CD4-positive, alpha-beta T cell treated with Interleukin-15 for 4 hours (primary cell): ENCODE measurements at regions not wholly inside any gene's neighbourhood (a gene's known extent, or its start where the extent isn't known, plus 50 kb on each side); places are given as distances from the start of the nearest gene placed in this dataset.

Source experiments
- DNase-seq: peaks from one replicate; pipeline ENCODE4 v3.0.0-alpha.2; 2020; ENCODE audit warnings: low spot score

DNA sequence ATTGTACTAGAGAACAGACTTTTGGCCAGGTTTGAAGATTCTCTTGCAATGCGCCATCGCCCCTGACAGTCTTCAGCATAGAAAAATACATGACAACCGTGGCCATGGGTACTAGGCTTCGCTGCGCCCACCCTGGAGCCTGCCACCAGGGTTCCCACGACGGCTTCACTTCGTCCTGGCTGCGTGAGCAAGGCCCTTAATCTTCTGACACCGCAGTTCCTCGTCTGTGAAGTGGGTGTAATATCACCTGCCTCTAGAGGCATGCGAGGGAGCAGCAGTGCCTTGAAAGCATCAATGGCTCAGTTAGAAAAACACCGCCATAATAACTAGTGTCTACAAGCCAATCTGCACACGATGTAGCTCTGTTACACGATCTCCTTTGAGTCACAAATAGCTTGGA, 175.2 kb upstream of the HS6ST1 start:
- no peak for DNase-seq

DNA sequence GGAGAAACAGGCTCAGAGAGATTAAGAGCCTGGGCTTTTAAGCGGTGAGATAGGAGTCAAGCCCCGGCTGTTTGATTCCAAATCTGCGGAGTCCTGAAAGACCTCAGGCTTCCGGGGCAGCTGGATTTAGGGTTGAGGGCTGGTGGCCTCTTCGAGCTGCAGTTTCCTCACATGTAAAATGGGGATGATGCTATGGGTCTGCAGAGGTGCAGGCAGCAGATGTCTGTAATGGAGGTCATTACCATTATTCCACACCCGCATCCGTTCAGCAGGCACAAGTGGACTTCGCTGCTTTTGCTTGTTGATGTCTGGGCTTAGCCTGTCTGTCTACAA, 175.6 kb upstream of the HS6ST1 start:
- DNase-seq = no peak

DNA sequence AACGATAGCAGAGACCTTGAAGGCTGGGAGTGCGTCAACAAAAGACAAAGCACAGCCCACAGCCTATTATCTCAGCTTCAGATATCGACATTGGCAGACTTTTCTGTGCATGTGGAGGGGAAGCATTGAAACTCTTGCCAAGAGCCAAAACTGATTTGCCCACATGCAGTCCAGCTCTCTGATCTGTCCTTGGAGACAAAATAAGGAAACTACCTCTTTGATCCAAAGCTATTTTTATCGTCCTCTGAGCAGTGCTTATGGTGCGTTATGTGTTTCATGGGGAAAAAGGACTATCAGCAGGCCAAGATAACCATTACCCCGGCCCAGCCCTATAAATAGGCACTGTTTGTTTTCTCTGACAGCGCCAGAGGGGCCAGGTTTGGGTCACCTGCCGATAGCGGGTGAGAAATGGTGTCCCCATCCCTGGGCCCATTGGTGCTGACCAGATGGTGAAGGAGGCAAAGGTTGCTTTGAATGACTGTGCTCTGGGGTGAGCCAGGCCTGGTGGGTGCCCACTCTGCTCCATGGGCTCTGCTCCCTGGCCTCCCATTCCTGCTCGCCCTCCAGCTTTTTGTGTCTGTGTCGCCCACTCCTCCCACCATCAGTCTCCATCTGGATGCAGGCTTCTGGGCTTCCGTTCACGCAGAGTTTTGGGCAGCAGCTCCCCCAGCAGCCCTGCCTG, 176.1 kb upstream of the HS6ST1 start:
- DNase-seq = no peak

DNA sequence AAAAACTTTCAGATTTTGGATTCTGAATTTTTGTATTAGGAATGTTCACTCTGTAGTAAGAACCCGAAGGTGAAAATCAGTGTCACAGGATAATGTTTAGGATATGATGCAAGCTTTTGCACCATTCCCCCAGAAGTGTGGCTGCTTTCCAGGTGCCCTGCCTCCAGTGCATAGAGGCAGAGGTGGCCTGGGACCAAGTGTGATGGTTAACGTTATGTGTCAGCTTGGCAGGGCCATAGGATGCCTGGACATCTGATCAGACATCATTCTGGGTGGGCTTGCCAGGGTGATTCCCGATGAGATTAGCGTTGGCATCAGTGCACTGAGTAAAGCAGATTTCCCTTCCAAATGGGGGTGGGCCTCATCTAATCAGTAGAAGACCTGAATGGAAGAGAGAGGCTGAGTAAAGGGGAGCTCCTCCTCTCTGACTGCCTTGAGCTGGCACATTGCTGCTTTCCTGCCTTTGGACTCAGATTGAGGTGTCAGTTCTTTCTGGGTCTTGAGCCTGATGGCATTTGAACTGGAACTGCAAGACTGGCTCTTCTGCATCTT, 177.4 kb upstream of the HS6ST1 start:
- DNase-seq = no peak

DNA sequence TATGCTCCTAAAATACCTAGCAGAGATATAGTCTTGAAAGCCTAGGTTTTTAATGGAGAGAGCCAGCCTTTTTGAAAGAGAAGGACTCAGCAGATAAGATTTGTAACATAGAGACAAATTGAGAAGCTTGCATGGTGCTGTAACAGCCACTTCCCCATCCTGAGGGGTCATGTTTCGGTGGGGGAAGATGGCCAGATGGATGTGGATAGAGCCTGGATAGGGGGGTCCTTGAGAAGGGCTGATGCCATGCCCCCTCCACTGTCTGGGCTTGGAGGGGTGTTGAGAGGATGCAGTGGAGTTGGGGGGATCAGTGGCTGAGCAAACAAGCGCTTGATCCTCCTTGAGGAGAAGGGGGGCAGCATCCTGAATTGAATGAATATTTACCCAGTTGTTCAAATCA, 178.0 kb upstream of the HS6ST1 start:
- no peak for DNase-seq

DNA sequence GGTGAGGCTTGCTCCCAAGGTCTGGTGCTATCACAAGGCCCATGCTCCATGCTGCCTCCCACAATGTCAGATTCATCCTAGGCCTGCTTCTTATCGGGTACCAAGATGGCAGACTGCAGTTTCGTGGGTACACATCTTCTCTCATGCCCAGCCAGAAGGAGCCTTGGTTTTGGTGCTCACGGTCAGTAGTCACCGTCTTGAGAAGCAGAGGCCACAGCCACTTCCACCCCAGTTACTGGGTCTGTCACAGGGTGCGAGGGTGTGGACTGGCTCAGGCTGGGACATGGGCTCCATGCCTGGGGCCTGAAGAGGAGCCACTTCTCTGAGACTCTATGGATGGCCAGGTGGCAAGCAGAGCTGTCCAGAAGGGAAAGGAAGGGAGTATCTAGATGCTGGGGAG, 178.8 kb upstream of the HS6ST1 start:
- DNase-seq = no peak

DNA sequence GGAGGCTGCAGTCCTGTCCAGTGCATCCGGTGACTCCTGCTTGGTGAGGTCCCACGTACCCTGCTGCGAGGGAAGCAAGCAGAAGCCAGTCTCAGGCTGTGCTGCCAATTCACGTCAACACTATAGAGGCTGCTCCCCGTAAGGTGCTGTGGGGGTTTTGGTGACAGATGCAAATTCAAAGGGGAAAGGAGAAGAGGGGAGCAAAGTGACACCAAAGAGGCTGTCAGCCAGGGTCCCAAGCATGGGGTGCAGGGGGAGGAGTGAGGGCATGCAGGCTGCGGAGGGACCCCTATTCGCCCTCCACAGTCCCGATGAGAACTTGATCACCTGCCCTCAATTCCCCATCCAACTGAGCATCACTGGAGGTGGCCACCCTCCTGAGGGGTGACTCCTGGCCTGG, 179.4 kb upstream of the HS6ST1 start:
- no peak for DNase-seq

DNA sequence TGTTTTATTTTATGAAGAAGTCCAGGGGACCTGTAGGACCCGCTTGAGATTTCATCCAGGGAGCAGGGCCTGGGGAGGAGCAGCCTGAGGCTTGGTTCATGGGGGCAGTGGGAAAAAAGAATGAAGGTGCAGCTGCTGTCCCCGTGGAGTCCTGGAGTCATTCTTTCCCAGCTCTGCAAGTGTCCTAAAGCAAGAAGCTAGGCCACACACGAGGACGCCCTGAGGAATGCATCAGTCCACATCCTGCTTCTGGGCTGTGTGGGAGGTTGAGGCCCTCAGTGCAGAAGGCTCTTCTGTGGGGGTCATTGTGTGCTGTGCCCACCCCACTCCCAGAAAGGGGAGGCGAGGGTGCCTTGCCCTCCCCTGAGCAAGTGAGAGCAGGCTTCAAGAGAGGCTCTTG, 179.9 kb upstream of the HS6ST1 start:
- DNase-seq = no peak

DNA sequence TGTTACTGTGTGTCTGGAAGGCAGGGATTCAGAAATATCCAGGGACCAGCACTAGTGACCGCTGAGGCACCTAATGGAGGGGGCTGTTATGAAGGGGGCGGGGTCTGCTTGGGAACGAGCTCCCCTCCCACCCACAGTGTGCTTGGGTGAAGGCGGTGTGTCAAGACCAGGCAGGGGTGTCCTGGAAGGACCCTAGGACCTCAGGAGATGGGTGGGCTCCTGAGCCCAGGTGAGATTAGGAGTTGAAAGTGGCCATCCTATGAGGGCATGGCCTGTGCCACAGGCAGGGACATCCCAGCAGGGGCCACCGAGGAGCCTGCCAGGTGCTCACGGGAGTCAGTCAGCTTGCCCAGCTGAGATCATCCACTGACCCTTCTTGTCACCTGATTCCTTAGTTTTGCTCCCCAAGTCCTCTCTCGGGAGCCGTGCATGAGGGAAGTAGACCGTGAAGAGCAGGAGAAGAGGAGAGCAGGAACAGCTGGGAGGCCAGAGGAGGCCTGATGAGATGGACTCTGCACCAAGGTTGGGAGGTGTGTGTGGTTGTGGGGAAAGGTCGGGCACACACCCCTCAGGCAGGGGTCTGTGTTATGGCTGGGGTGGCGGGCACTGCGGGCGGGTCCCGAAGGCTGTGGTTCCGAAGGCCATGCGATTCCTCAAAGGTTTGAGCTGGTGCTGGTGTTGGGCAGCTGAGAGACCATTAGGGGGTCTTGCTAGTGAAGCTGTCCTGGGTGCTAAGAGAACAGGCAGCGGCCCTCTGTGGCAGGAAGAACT, 180.9 kb upstream of the HS6ST1 start:
- no peak for DNase-seq

DNA sequence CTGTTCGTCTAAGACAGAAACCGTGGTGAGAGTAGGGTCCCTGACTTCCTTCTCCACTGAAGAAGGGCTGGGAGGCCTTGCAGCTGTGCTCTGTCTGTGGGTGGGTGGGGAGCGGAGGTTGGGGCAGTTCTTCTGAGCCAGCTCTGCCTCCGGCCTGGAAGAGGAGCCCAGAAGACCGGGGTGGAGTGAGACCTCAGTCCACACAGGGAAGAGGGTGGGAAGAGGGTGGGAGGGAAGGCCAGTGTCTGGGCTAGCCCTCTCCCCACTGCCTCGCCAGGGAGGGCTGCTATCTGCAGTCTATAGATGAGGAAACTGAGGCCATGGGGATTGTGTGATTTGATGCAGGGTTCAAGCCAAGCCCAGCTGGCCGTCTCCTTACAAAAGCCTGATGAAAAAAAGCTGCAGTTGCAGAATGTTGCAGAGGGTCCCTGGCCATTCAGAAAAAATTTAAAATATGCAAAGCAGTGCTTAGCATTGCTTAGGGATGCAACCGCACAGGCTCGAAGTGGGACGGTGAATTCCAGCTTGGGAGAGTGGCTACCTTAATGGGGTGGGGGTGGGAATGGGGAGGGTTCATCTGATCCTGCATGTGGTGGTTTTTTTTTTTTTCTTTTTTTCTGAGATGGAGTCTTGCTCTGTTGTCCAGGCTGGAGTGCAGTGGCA, 181.6 kb upstream of the HS6ST1 start:
- DNase-seq = no peak

DNA sequence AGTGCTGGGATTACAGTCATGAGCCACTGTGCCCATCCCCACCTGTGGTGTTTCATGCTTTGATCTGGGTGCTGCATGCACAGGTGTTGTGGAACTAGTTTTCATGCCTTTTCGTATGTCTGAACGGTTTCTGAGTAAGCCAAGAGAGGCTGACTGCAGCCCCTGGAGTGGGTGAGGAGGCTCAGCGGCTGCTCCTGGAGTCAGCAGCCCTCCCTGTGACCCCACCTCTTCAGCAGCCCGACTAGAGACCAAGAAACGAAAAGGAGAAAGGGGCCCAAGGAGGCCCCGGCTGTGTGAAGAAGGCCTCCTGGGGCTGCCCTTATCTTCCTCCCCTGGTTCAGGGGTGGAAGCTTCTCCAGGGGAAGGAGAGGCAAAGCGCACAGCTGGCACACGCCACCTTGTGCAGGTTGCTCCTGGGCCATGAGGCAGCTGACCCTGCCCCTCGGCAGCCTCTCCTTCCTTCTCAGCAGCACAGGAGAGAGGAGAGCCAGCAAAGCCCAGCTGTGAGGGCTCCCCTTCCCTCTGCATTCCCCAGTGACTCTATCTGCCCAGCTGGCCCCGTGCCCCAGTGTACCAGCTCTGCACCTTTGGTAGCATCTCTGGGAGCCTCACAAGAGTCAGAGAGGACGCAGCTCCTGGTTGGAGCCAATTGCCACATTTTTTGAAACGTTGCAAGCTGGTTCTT, 182.5 kb upstream of the HS6ST1 start:
- DNase-seq = no peak

DNA sequence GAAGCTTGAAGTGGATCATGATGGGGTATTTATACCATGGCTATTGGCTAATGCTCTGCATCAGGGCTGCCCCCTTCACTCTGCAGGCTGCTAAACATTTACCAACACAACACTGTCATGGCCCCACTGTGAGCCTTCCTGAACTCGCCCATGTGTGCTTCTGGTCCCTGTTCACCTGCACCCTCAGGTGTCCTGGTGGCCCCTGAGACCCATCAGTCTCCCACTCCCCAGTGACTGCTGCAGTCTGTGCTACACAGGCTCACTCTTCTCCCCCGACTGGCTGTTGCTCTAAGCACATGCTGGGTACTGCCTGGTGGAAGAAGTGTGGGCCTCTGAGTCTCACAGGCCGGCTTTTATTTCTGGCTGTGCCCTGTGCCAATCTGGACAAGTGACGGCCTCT, 183.0 kb upstream of the HS6ST1 start:
- DNase-seq = no peak

DNA sequence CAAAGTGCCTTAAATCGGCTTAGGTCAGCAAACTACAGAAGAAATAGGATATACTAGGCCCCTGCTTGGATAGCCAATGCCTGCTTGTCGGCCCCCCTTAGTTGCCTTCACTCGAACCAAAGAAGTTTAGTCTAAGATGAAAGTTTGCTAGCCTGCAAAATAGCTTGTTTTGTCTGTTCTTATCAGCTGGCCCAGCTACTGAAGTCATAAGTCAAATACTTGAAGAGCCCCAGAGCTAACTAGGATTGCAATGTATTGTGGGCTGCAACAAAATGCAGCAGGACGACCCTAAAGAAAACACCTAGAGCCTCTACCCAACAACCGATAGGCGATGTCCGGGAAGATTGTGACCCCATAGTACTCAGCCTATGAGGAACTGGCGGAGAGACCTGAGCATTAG, 183.5 kb upstream of the HS6ST1 start:
- DNase-seq = no peak

DNA sequence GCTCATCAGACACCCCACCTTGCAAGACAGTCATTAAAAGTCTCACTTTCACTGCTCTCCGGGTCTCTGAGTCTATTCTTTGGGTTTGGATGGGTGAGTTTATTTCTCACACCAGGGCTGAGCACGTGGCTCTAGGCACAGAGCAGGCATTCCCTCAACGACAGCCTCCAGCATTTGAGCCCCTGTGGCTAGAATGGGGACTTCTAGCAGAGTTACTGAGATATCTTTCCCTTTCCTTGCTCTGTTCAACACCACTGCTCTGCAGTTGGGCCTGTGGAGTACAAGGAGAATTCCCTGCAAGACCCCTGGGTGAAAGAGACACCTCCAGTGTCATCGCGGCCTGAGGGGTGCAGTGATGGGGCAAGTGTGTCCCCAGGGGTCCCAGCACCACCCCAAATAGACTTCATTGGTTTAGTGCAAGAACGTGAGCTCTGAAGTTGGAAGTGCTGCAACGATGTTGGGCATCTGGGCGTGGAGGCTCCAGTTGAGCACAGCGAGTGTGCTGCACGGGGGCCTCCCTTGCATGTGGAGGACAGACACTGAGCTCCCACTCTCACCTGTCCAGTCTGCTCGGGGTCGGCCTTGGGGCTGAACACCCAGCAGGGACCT, 184.1 kb upstream of the HS6ST1 start:
- DNase-seq = no peak

DNA sequence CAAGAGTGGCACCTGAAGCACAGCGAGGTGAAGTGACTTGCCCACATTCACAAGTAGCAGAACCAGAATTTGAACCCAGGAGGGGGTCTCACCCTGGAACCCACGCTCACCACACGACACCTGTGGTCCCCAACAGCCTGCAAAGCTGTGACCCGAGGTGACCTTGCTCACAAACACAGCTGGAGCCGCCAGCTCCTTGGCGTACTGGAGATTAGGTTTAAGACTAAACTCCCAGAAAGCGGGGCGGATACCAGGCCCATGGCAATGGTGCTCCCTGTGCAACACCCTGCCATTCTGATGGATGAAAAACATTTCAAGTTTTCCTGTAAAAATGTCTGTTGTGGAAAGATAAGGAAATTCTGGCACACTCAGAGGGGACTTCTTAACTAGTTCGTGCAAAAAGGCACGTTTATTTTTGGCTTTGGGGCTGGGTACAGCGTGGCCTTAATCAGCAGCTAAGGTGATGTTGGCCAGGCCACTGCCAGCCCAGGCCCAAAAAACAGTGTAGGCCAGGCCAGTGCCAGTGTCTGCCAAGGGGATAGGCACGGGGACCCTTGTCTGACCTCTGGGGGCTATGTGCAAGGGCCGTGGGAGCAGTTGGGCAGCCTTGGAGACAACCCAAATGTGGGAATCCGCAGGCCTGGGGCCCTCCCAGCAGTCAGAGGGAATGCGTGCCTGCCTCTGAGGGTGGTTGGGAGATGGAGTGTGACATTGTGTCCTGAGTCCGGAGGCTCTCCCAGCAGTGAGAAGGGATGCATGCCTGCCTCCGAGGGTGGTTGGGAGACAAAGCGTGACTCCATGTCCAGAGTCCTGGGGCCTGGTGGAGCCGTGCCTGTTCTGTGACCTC, 185.0 kb upstream of the HS6ST1 start:
- DNase-seq = no peak

DNA sequence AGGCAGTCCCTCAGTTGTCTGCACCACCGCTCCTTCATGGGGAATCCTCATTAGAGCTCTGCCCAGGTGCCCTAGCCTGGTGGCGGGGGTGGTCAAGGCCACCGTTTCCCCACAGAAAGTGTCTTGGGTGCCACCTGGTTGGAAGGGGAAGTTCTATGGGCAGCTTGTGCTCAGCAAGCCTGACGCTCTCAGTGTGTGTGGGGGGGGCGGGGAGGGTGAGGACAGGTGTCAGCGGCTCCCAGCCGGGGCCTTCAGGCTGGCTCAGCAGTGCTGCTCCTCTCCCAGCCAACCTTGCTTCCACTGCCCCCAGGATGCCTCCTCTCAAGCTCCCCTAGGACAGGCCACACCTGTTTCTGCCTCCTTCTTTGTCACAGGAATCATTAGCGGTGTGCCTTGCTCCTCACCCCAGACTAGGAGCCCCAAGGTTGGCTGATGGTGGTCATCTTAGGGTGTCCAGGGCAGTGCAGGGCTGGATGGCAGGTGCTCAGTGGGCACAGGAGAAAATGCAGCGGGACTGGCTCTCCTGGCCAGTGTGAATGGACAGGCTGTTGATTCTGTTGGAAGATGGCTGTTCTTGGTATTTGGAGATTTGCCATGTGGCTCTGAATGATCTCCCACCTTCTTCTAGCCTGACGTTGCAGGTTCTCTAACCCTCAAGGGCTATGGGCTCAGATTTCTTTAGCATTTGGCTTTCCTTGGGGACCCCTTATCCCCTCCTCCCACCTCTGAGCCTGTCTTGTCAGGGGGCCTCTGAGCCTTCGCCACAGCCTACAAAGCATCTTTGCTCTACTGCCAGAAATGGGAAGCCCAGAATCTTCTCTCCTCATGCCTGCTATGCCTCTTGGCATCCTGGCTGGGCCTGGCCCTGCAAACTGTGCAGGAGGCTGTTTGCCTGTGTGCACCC, 185.8 kb upstream of the HS6ST1 start:
- DNase-seq = no peak

DNA sequence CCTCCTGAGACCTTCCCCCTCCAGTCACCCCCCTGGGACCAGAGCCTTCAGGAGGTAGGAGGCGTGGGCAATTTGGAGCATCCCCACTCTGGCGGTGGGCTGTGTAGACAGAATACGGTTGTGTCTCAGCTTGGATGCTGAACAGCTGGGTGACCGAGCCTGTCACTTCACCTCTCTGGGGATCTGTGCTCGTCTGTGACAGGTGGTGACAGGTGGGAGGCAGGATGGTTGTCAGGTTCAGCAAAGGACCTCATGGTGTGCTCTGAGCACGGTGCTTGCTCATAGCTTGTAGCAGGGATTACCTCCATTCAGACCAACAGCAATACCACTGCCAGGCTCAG, 186.5 kb upstream of the HS6ST1 start:
- DNase-seq = no peak

DNA sequence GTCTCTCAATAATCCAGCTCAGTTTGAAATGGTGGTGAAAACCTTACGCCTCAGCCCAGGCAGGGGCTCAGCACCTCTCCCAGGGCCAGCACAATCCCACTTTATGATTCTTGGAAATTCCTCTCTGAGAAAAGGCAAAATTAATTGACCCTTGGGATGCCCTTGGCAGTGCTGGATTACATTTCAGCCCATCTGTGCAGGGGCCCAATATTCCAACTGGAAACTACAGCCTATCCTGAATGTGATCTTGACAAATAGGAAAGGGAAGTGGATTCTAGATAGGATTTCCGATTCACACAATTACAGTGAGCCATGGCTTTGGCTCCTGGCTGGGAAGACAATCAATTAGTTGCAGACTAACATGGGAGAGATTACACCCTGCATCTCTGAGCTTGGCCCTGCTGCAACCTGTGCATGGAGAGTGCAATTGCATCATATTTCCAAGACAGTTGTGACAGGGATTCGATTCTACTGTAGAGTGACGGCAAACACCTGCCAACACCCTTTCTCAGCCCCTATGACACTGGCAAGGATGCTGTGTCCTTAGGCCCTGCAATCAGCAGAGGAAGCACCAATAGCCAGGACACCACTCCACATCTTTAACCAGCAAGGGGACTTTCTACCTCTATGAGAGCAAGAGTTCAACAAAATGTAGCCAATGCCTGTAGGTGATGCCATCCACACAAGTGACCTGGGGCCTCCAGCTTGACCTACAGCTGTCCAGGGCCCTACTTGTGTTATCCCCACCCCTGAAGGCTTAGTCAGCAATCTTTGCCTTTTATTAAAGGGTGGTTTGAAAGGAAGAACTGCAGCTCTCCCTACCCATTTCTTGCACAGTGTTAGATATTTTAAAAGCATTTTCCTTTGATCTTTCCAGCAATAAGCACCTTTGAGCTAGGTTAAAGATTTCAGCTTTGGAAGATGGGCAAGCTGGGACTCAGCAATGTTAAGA, 187.2 kb upstream of the HS6ST1 start:
- DNase-seq = no peak

DNA sequence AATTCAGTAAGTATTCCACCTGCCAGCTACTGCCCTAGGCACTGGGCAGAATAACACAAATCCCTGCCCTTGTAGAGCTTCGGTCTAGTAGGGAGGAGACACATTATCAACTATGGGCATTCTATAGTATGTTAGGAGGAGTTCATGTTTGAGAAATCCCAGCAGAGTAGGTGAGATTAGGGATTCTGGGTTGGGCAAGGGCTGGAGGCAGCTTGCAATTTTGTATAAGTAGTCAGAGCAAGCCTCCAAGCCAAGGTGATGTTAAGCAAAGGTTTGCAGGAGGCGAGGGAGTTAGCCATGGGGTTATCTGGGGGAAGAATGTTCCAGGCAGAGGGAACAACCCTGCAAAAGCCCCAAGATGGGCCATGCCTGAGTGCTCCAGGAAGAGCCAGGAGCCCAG, 187.9 kb upstream of the HS6ST1 start:
- no peak for DNase-seq
